Hematopoietic multipotent progenitor cell treated with erythropoietin and hydrocortisone succinate and interleukin-3 and kit ligand, for 8 days (in vitro differentiated cells): ENCODE measurements at regions not wholly inside any gene's neighbourhood (a gene's known extent, or its start where the extent isn't known, plus 50 kb on each side); places are given as distances from the start of the nearest gene placed in this dataset.
"Not testable (repeated sequence)": the region's sequence is repeated elsewhere in the genome, so short reads cannot be mapped to it uniquely, and the experiment has no call there.

Experiments used
- DNase-seq: peaks from one replicate; pipeline ENCODE4 v3.0.0-alpha.2; 2015

GRCh38 chr5:36392186-36392585, 90.5 kb upstream of the RANBP3L start:
- DNase-seq: no peak

- DNase-seq: no peak
These were observed 91.1 kb upstream of the RANBP3L start for GRCh38 chr5:36392818-36393217.

- DNase-seq: no peak
These were observed 92.1 kb upstream of the RANBP3L start for GRCh38 chr5:36393656-36394428.

GRCh38 chr5:36395260-36395659, 93.6 kb upstream of the RANBP3L start:
- DNase-seq: no peak

GRCh38 chr5:36395947-36396346, 94.2 kb upstream of the RANBP3L start:
- DNase-seq: not testable (repeated sequence)

GRCh38 chr5:36396640-36397039, 94.9 kb upstream of the RANBP3L start:
- no peak for DNase-seq

- no peak for DNase-seq
These were observed 96.3 kb upstream of the RANBP3L start for GRCh38 chr5:36397901-36398536.

- no peak for DNase-seq
These were observed 100.8 kb upstream of the RANBP3L start for GRCh38 chr5:36402512-36402906.

GRCh38 chr5:36403632-36404311, 102.1 kb upstream of the RANBP3L start:
- DNase-seq: no peak

- no peak for DNase-seq
These were observed 104.3 kb upstream of the RANBP3L start for GRCh38 chr5:36406023-36406422.

- no peak for DNase-seq
These were observed 105.7 kb upstream of the RANBP3L start for GRCh38 chr5:36407396-36407795.

- not testable (repeated sequence) for DNase-seq
These were observed 108.0 kb upstream of the RANBP3L start for GRCh38 chr5:36409711-36410110.

- not testable (repeated sequence) for DNase-seq
These were observed 109.0 kb upstream of the RANBP3L start for GRCh38 chr5:36410672-36411071.

GRCh38 chr5:36414869-36415282, 113.2 kb upstream of the RANBP3L start:
- DNase-seq: peak; percentile 77

- DNase-seq: no peak
These were observed 114.9 kb upstream of the RANBP3L start for GRCh38 chr5:36416605-36417004.

- DNase-seq: no peak
These were observed 115.5 kb upstream of the RANBP3L start for GRCh38 chr5:36417221-36417620.

GRCh38 chr5:36417668-36418067, 116.0 kb upstream of the RANBP3L start:
- DNase-seq: no peak

GRCh38 chr5:36418152-36418979, 116.7 kb upstream of the RANBP3L start:
- no peak for DNase-seq

GRCh38 chr5:36421256-36421655, 119.6 kb upstream of the RANBP3L start:
- DNase-seq: no peak

- DNase-seq: no peak
These were observed 121.2 kb upstream of the RANBP3L start for GRCh38 chr5:36422952-36423351.

- DNase-seq: no peak
These were observed 122.0 kb upstream of the RANBP3L start for GRCh38 chr5:36423578-36424307.

- DNase-seq: not testable (repeated sequence)
These were observed 124.4 kb upstream of the RANBP3L start for GRCh38 chr5:36426070-36426469.
